Immature natural killer cell (primary cell): ENCODE measurements at regions not wholly inside any gene's neighbourhood (a gene's known extent, or its start where the extent isn't known, plus 50 kb on each side); places are given as distances from the start of the nearest gene placed in this dataset.

ENCODE experiments used
- DNase-seq, 3 donors: peaks; one replicate each; pipeline ENCODE4 v3.0.0; 2022; ENCODE audit warnings: mixed read lengths in 1 of 3
- H3K27ac Mint-ChIP-seq, 6 donors: one replicate each; pipeline ENCODE4 v1.8.0; 2020; ENCODE audit warnings: mixed read lengths in 6 of 6, mild to moderate bottlenecking in 5 of 6, inconsistent platforms in 4 of 6, moderate library complexity in 3 of 6
- H3K27me3 Mint-ChIP-seq, 3 donors: one replicate each; pipeline ENCODE4 v1.8.0; 2020 to 2021; ENCODE audit warnings: low read depth in 3 of 3, mild to moderate bottlenecking in 3 of 3, mixed read lengths in 3 of 3, moderate library complexity in 3 of 3, inconsistent platforms in 1 of 3
- H3K36me3 Mint-ChIP-seq, 3 donors: one replicate each; pipeline ENCODE4 v1.8.0; 2020; ENCODE audit warnings: mixed read lengths in 3 of 3, inconsistent platforms in 2 of 3, mild to moderate bottlenecking in 2 of 3
- H3K4me1 Mint-ChIP-seq, 2 donors: one replicate each; pipeline ENCODE4 v1.8.0; 2020; ENCODE audit warnings: inconsistent platforms in 2 of 2, mild to moderate bottlenecking in 2 of 2, mixed read lengths in 2 of 2, moderate library complexity in 1 of 2
- H3K4me3 Mint-ChIP-seq, 5 donors: one replicate each; pipeline ENCODE4 v1.8.0; 2020; ENCODE audit warnings: mild to moderate bottlenecking in 5 of 5, mixed read lengths in 5 of 5, inconsistent platforms in 3 of 5, moderate library complexity in 3 of 5
- H3K9me3 Mint-ChIP-seq, 6 donors: one replicate each; pipeline ENCODE4 v1.8.0; 2020; ENCODE audit warnings: mild to moderate bottlenecking in 6 of 6, mixed read lengths in 6 of 6, inconsistent platforms in 4 of 6, moderate library complexity in 3 of 6

- Mint-ChIP-seq H3K4me1 (no peaks in the 10 kb centered on the region), H3K27me3 (peaks cover 0 to 2% (median 0%) of the 10 kb centered on the region in 3 donors)
Measured at GRCh38 chr4:117654079-117654478, 380.2 kb upstream of the NDST3 start.

DNA sequence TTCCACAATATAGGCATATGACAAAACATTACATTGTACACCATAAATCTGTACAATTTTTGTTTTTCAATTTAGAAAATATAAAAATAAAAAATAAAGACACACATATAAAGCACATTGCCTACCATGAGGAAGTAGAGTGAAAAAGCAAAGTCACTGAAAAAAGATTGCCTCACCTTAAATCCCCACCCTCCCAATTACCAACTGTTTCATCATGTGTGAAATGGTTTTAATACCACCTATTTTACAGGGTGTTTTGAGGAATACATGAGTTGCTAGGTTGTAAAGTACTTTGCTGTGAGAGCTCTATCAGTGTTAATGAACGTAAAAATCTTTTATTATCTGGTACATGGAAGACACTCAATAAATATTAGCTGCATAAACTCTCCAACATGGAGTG lies 373.6 kb upstream of the NDST3 start:
- H3K4me1 Mint-ChIP-seq: no peaks in the 10 kb centered on the region
- H3K4me3 Mint-ChIP-seq: no peak overlapping the region
- no peaks in the 10 kb centered on the region for H3K27me3 Mint-ChIP-seq
- no peaks in the 10 kb centered on the region for H3K36me3 Mint-ChIP-seq
- peaks cover 3 to 14% (median 11%) of the 10 kb centered on the region in 6 donors for H3K9me3 Mint-ChIP-seq
- no peak overlapping the region for H3K27ac Mint-ChIP-seq
- no peak for DNase-seq

More at GRCh38 chr4:117654079-117654478, 380.2 kb upstream of the NDST3 start:
- DNase-seq: no peak
- H3K9me3 Mint-ChIP-seq: peaks cover 9 to 35% (median 20%) of the 10 kb centered on the region in 6 donors
- H3K4me3 Mint-ChIP-seq: no peak overlapping the region
- no peak overlapping the region for H3K27ac Mint-ChIP-seq
- H3K36me3 Mint-ChIP-seq: no peaks in the 10 kb centered on the region

DNA sequence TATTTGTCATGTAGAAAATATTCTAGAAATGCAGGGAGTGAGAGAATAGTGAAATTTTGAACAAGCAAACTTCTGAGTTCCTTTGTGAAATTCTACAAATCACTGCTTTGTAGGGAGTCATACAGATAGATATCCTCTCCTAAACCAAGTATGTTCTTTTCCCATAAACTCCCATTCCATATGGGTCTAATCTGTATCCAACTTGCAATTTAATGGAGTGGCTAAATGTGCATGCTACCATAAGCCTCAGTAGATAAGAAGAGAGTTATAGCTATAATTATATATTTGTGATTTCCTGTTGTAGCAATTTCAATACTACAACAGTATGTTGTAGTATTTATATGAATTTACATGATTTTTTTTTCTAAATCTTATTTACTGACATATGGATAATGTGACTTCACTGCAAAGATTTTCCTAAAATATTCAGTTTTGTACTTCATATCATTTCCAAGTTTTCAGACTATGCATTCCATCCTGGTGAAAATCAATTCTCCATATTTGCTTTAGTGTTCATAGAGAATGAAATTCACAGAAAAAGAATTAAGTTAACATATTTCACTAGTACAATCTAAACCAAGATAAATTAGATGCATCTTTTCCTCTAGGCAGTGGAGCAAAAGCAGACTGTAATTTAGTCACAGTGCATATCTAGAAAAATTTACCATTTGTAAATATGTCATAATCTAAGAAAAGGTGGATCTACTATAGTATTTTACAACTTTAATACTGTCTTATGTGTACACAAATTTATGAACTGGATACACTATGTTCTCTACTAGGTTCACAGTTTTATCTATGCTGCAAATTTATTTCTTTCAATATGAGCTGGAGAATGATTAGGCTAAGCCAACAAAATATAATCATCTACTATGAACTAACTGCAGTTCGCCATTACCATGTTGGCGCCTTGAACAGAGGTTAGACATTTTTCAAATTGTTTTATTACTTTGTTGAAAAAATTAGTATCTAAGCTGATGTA lies 372.9 kb upstream of the NDST3 start:
- Mint-ChIP-seq H3K9me3 (peaks cover 3 to 19% (median 13%) of the 10 kb centered on the region in 6 donors), H3K4me1 (no peaks in the 10 kb centered on the region), H3K36me3 (no peaks in the 10 kb centered on the region), H3K27ac (no peak overlapping the region), H3K27me3 (no peaks in the 10 kb centered on the region), H3K4me3 (no peak overlapping the region)
- DNase-seq: no peak

DNA sequence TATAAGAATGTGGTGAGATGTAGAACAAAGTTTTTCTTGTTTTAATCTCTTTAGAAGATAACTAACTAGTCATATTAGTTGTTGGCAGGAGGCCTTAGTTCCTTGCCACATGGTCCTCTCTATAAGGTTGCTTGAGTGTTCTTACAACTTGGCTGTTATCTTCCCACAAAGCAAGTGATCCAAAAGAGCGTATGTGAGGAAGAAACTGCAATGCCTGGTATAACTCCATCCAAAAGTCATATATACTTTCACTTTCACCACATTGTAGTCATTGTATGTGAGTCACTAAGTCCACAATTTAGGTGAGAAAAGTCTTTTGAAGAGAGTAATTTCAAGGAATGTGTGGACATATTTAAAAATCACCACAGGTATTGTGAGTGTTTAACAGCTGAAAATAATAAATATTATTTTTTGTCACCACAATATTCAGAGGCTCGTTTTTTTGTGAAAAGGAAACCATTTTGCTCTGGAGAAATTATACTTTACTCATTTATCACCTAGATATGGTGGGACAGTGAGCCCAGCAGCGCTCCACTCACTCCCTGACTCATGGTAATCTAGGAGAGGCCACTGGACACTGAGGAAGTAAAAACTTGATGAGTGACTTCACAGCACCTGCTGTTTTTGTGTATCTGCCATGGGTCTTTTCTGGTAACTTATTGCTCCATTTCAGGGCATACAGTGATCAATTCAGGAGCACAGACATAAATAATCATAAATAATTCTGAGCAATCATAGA lies 369.4 kb upstream of the NDST3 start:
- Mint-ChIP-seq H3K4me3 (no peak overlapping the region), H3K4me1 (no peaks in the 10 kb centered on the region), H3K27ac (no peak overlapping the region), H3K27me3 (no peaks in the 10 kb centered on the region), H3K36me3 (no peaks in the 10 kb centered on the region), H3K9me3 (peaks cover 2 to 11% (median 5%) of the 10 kb centered on the region in 6 donors)
- no peak for DNase-seq

DNA sequence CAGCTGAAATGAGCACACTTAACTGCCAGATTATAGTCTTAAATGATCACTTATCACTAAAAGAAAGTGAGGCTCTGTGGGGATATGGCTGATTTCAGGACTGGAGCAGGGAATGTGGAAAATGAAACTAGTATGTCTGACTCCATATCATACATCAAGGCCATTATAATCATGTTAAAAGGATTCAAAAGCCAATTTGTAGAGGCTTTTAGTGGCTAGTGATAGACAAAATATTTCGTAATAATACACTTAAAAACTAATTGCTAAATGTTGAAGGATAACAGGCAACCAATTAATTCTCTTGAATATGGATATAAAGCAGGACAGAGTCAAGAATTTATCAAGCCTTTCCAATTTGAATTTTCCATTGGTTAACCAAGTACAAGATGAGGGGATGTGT lies 358.1 kb upstream of the NDST3 start:
- DNase-seq: no peak
- Mint-ChIP-seq H3K9me3 (peaks cover 5 to 49% (median 20%) of the 10 kb centered on the region in 6 donors), H3K27me3 (no peaks in the 10 kb centered on the region), H3K4me1 (no peaks in the 10 kb centered on the region), H3K4me3 (no peak overlapping the region), H3K27ac (no peak overlapping the region), H3K36me3 (no peaks in the 10 kb centered on the region)

DNA sequence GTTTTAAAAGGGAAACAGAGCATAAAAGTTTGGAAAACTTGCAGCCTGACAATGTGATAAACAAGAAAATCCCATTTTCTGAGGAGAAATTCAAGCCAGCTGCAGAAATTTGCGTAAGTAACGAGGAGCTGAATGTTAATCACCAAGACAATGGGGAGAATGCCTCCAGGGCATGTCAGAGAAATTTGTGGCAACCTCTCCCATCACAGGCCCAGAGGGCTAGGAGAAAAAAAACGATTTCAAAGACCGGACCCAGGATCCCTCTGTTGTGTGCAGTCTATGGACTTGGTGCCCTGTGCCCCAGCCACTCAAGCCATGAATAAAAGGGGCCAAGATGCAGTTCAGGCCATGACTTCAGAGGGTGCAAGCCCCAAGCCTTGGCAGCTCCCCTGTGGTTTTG lies 355.4 kb upstream of the NDST3 start:
- Mint-ChIP-seq H3K9me3 (peaks cover 11 to 46% (median 25%) of the 10 kb centered on the region in 6 donors), H3K27me3 (no peaks in the 10 kb centered on the region), H3K4me3 (no peak overlapping the region), H3K4me1 (no peaks in the 10 kb centered on the region), H3K36me3 (no peaks in the 10 kb centered on the region), H3K27ac (no peak overlapping the region)
- no peak for DNase-seq

- DNase-seq: no peak
- no peaks in the 10 kb centered on the region for H3K27me3 Mint-ChIP-seq
- H3K36me3 Mint-ChIP-seq: no peaks in the 10 kb centered on the region
- H3K4me1 Mint-ChIP-seq: no peaks in the 10 kb centered on the region
- H3K4me3 Mint-ChIP-seq: no peak overlapping the region
- H3K9me3 Mint-ChIP-seq: peaks cover 11 to 39% (median 19%) of the 10 kb centered on the region in 6 donors
- no peak overlapping the region for H3K27ac Mint-ChIP-seq
Measured at GRCh38 chr4:117691572-117692351, 342.5 kb upstream of the NDST3 start.

- Mint-ChIP-seq H3K4me1 (no peaks in the 10 kb centered on the region), H3K36me3 (no peaks in the 10 kb centered on the region), H3K9me3 (peaks cover 11 to 38% (median 22%) of the 10 kb centered on the region in 6 donors), H3K27ac (no peak overlapping the region), H3K27me3 (no peaks in the 10 kb centered on the region), H3K4me3 (no peak overlapping the region)
- no peak for DNase-seq
Measured at GRCh38 chr4:117692538-117692937, 341.7 kb upstream of the NDST3 start.

- no peaks in the 10 kb centered on the region for H3K36me3 Mint-ChIP-seq
- H3K4me3 Mint-ChIP-seq: no peak overlapping the region
- H3K27ac Mint-ChIP-seq: no peak overlapping the region
- H3K9me3 Mint-ChIP-seq: peaks cover 1 to 39% (median 15%) of the 10 kb centered on the region in 6 donors
- H3K4me1 Mint-ChIP-seq: no peaks in the 10 kb centered on the region
- peaks cover 0 to 3% (median 0%) of the 10 kb centered on the region in 3 donors for H3K27me3 Mint-ChIP-seq
- DNase-seq: no peak
Measured at GRCh38 chr4:117699595-117699994, 334.7 kb upstream of the NDST3 start.

DNA sequence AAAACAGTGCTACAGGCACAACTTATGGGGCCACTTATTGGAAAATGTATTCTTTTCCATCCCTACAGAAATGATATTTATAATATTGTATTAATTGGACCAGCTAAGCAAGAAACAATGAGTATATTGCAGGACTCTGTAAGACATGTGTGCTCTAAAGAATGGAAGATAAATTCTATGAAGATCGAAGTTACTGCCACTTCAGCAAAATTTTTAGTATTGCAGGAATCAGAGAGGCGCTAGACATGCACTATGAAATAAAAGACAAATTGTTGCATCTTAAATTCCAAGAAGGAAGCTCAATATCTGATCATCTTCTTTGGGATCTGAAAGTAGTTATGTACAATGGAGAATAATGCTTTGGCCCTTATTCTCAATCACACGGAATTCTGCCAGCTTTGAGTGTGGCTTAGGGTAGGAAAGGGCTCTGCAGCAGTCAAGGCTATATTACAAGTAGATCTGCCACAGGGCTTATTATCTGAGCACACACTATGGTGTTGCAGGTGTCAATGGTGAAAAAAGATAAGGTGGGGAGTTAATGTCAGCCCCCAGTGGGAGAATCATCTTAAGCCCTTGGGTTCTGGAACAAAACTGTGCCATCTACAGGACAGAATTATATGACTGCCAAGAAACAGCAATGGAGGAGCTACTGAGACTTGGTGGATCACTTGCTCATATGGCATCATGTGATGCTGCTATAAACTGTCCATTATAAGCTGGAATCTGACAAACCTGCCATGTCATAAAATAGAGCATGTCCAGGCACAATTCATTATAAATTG lies 334.0 kb upstream of the NDST3 start:
- Mint-ChIP-seq H3K36me3 (no peaks in the 10 kb centered on the region), H3K27ac (no peak overlapping the region), H3K4me3 (no peak overlapping the region), H3K27me3 (peaks cover 0 to 3% (median 0%) of the 10 kb centered on the region in 3 donors), H3K4me1 (no peaks in the 10 kb centered on the region), H3K9me3 (peaks cover 3 to 42% (median 12%) of the 10 kb centered on the region in 6 donors)
- no peak for DNase-seq

DNA sequence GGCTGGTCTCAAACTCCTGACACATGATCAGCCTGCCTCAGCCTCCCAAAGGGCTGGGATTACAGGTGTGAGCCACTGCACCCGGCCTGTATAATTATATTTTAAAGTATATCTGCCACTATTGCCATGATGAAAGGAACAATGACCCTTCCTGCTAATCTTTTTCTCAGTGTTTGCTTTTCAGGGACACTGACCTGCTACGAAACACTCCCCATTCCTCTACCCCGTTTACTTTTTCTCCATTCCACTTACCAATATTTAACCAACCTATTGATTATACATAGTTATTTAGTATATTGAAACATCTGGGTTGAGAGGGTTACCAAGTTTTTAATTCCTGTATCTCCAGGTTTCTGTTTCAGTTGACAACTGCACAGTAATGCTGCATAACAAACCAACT lies 331.9 kb upstream of the NDST3 start:
- H3K27ac Mint-ChIP-seq: no peak overlapping the region
- H3K4me1 Mint-ChIP-seq: no peaks in the 10 kb centered on the region
- no peak overlapping the region for H3K4me3 Mint-ChIP-seq
- H3K36me3 Mint-ChIP-seq: no peaks in the 10 kb centered on the region
- peaks cover 3 to 46% (median 11%) of the 10 kb centered on the region in 6 donors for H3K9me3 Mint-ChIP-seq
- DNase-seq: no peak
- peaks cover 0 to 3% (median 0%) of the 10 kb centered on the region in 3 donors for H3K27me3 Mint-ChIP-seq

- H3K36me3 Mint-ChIP-seq: no peaks in the 10 kb centered on the region
- H3K27ac Mint-ChIP-seq: no peak overlapping the region
- H3K27me3 Mint-ChIP-seq: peaks cover 0 to 2% (median 0%) of the 10 kb centered on the region in 3 donors
- H3K4me3 Mint-ChIP-seq: no peak overlapping the region
- no peak for DNase-seq
- H3K4me1 Mint-ChIP-seq: no peaks in the 10 kb centered on the region
- peaks cover 6 to 55% (median 25%) of the 10 kb centered on the region in 6 donors for H3K9me3 Mint-ChIP-seq
Measured at GRCh38 chr4:117704721-117705120, 329.6 kb upstream of the NDST3 start.

DNA sequence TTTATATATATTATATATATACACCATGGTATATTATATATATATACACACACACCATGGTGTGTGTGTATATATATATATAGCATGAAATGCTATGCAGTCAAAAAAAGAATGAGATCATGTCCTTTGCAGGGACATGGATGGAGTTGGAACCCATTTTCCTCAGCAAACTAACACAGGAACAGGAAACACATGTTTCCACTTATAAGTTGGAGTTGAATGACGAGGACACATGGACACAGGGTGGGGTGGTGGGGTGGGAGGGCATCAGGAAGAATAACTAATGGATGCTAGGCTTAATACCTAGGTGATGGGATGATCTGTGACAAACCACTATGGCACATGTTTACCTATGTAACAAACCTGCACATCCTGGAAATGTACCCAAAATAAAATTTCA lies 293.6 kb upstream of the NDST3 start:
- Mint-ChIP-seq H3K36me3 (no peaks in the 10 kb centered on the region), H3K27ac (no peak overlapping the region), H3K4me1 (no peaks in the 10 kb centered on the region)

More for the DNA sequence above, 293.6 kb upstream of the NDST3 start:
- peaks cover 5 to 27% (median 8%) of the 10 kb centered on the region in 6 donors for H3K9me3 Mint-ChIP-seq
- no peak for DNase-seq
- H3K4me3 Mint-ChIP-seq: no peak overlapping the region
- H3K27me3 Mint-ChIP-seq: peaks cover 0 to 2% (median 0%) of the 10 kb centered on the region in 3 donors
